Activated CD4-positive, alpha-beta memory T cell treated with anti-CD3 and anti-CD28 coated beads for 36 hours (primary cell): ENCODE measurements at regions not wholly inside any gene's neighbourhood (a gene's known extent, or its start where the extent isn't known, plus 50 kb on each side); places are given as distances from the start of the nearest gene placed in this dataset.

Experiments
- CTCF ChIA-PET: fragments of 350-600 bp; sonication (Branson Sonifier 250); formaldehyde crosslinking; loops from one replicate; lab custom pipeline; 2021; ENCODE audit warnings: antibody characterized with exemption, inconsistent platforms; lab: Charles Lee
- POLR2A ChIA-PET: fragments of 350-600 bp; sonication (Branson Sonifier 250); formaldehyde crosslinking; loops from one replicate; lab custom pipeline; 2021; ENCODE audit warnings: antibody characterized with exemption; lab: Charles Lee
- DNase-seq: peaks from one replicate; pipeline ENCODE4 v3.0.0-alpha.2; 2020
- H3K27ac Mint-ChIP-seq: one replicate; pipeline ENCODE4 v1.8.0; 2021; ENCODE audit warnings: mixed read lengths
- H3K27me3 Mint-ChIP-seq: one replicate; pipeline ENCODE4 v1.8.0; 2021; ENCODE audit warnings: mixed read lengths
- H3K36me3 Mint-ChIP-seq: one replicate; pipeline ENCODE4 v1.8.0; 2021; ENCODE audit warnings: mixed read lengths
- H3K4me1 Mint-ChIP-seq: one replicate; pipeline ENCODE4 v1.8.0; 2021; ENCODE audit warnings: low read depth, mixed read lengths
- H3K4me3 Mint-ChIP-seq: one replicate; pipeline ENCODE4 v1.8.0; 2021; ENCODE audit warnings: mild to moderate bottlenecking, mixed read lengths
- H3K9me3 Mint-ChIP-seq: one replicate; pipeline ENCODE4 v1.8.0; 2021; ENCODE audit warnings: mixed read lengths
- intact Hi-C: fragments of 100-400 bp; cut with micrococcal nuclease; formaldehyde crosslinking; loops from one replicate; pipeline ENCODE4 v1.15.1; 2023

DNA sequence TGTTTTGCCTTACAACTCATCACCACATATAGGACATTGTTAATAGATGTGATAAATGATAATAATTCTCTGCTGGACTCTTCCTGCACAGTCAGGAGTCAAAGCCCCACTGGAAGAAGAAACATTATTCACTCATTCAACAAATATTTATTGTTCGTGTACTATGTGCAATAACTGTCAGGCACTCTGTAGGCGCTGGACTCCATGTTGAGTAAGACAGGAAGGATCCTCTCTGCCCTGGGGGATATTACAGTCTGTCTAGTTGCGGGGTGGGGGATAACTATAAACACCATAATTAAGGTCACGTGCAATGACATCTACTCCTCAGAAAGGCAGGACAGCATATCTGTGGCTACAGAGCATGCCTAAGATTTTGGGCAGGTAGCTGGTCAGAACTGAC is 281.1 kb downstream of the FAT3 start:
- no peaks in the 10 kb centered on the region for H3K4me1 Mint-ChIP-seq
- H3K9me3 Mint-ChIP-seq: no peaks in the 10 kb centered on the region
- DNase-seq: no peak
- CTCF ChIA-PET: no interaction called here
- POLR2A ChIA-PET: no interaction called here
- H3K36me3 Mint-ChIP-seq: no peaks in the 10 kb centered on the region
- no peak overlapping the region for H3K27ac Mint-ChIP-seq
- peaks cover 2% of the 10 kb centered on the region for H3K27me3 Mint-ChIP-seq
- intact Hi-C loops: no loop called here
- no peak overlapping the region for H3K4me3 Mint-ChIP-seq

DNA sequence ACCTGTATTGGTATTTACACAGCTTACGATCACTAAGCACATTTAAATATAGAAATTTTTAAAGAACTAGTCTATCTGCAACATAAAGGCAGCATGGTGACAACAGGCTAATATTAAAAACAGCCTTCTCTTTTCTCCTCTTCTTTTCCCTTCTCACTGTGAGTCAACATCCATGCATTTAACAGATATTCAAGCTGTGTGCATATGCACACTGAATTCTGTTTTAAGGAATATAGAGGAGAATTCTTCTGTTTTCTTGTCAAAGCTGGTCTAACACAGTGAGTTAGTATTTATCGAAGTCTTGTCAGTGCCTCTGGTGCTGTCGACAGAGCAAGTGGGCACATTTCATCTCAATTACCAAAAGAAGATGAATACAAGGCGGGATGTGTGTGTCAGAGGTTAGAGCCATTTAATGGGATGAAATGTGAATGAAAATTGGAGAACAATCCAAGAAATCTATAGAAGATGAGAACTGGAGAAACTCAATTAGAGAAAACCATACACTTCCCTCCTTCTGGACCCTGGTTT is 282.3 kb downstream of the FAT3 start:
- ChIA-PET POLR2A (no interaction called here), CTCF (no interaction called here)
- intact Hi-C loops: no loop called here
- no peak overlapping the region for H3K4me3 Mint-ChIP-seq
- DNase-seq: no peak
- no peaks in the 10 kb centered on the region for H3K9me3 Mint-ChIP-seq
- peaks cover 2% of the 10 kb centered on the region for H3K27me3 Mint-ChIP-seq
- no peak overlapping the region for H3K27ac Mint-ChIP-seq
- H3K4me1 Mint-ChIP-seq: no peaks in the 10 kb centered on the region
- no peaks in the 10 kb centered on the region for H3K36me3 Mint-ChIP-seq

GRCh38 chr11:92510591-92510990 is 286.0 kb downstream of the FAT3 start:
- peaks cover 2% of the 10 kb centered on the region for H3K27me3 Mint-ChIP-seq
- intact Hi-C loops: no loop called here

DNA sequence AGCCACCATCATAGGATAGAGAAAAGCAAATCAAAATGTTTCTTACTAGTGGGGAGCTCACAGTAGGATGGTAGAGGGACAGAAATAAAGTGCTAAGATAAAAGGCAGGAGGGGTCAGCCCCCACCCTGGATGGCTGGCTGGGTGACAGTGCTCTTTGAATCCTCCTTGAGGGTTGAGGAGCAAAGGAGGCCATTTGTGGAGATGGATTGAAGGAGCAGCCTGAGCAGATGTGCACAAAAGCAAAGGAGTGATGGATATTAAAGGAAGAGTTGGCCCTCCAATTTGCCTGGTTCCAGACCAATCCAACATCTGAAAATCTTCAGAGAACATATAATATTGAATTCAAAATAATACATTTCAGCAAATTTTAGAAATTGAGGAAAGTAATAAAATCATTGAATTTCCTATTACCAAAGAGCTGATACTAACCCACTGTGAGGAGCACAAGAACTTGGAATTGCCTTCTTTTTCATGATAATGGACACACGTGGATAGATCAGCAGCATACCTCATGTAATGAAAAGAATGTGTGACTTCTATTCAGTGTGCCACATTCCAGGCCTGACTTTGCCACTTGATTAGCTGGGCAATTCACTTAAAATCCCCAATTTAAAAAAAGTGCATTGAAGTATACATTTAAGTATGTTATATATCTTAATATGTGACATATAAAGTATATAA is 287.0 kb downstream of the FAT3 start:
- intact Hi-C loops: no loop called here
- H3K4me1 Mint-ChIP-seq: no peaks in the 10 kb centered on the region
- ChIA-PET CTCF (no interaction called here), POLR2A (no interaction called here)
- DNase-seq: no peak
- no peaks in the 10 kb centered on the region for H3K36me3 Mint-ChIP-seq
- H3K4me3 Mint-ChIP-seq: no peak overlapping the region
- H3K27me3 Mint-ChIP-seq: peaks cover 2% of the 10 kb centered on the region
- no peak overlapping the region for H3K27ac Mint-ChIP-seq
- H3K9me3 Mint-ChIP-seq: peaks cover 12% of the 10 kb centered on the region

More at GRCh38 chr11:92510591-92510990, 286.0 kb downstream of the FAT3 start:
- no peak for DNase-seq
- CTCF ChIA-PET: interaction anchor here (0.7 kb wide), 1 partner anchor 139 kb away, joined by 3 read pairs; no protein-coding TSS in a partner anchor
- POLR2A ChIA-PET: no interaction called here
- H3K36me3 Mint-ChIP-seq: no peaks in the 10 kb centered on the region
- peaks cover 4% of the 10 kb centered on the region for H3K9me3 Mint-ChIP-seq
- H3K27ac Mint-ChIP-seq: no peak overlapping the region
- no peaks in the 10 kb centered on the region for H3K4me1 Mint-ChIP-seq
- no peak overlapping the region for H3K4me3 Mint-ChIP-seq

GRCh38 chr11:92512204-92512569 is 287.6 kb downstream of the FAT3 start:
- intact Hi-C loops: no loop called here
- CTCF ChIA-PET: no interaction called here
- no peak overlapping the region for H3K4me3 Mint-ChIP-seq
- H3K9me3 Mint-ChIP-seq: peaks cover 17% of the 10 kb centered on the region
- no peak for DNase-seq
- H3K27ac Mint-ChIP-seq: no peak overlapping the region
- H3K36me3 Mint-ChIP-seq: no peaks in the 10 kb centered on the region
- POLR2A ChIA-PET: no interaction called here
- H3K4me1 Mint-ChIP-seq: no peaks in the 10 kb centered on the region
- H3K27me3 Mint-ChIP-seq: no peaks in the 10 kb centered on the region

GRCh38 chr11:92523611-92524010 is 299.0 kb downstream of the FAT3 start:
- Mint-ChIP-seq H3K9me3 (no peaks in the 10 kb centered on the region), H3K27me3 (no peaks in the 10 kb centered on the region), H3K4me3 (no peak overlapping the region), H3K36me3 (no peaks in the 10 kb centered on the region), H3K4me1 (no peaks in the 10 kb centered on the region), H3K27ac (no peak overlapping the region)
- ChIA-PET POLR2A (no interaction called here), CTCF (no interaction called here)
- intact Hi-C loops: no loop called here
- DNase-seq: no peak

- CTCF ChIA-PET: no interaction called here
- intact Hi-C loops: no loop called here
- no peaks in the 10 kb centered on the region for H3K4me1 Mint-ChIP-seq
Observed at GRCh38 chr11:92524542-92524941, 299.9 kb downstream of the FAT3 start.

DNA sequence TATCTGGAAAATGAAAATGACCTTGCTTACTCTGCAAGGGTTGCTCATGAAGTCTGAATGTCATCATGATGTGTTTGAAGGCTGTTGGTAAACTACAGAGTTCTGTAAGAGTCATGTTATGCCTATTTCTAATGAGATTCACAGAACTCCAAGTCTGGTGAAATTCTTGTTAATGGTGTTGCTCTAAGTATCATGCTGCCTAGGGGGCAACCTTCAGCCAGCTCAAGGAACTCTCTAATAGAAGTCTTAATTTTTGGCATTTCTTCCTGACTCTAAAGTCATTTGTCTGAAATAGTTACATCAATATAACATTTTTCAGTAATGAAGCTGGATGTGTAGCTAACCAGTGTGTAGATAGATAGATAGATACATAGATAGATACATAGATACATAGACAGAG is 302.8 kb downstream of the FAT3 start:
- no peaks in the 10 kb centered on the region for H3K9me3 Mint-ChIP-seq

More at GRCh38 chr11:92524542-92524941, 299.9 kb downstream of the FAT3 start:
- no peaks in the 10 kb centered on the region for H3K27me3 Mint-ChIP-seq
- no peak overlapping the region for H3K4me3 Mint-ChIP-seq
- no peak for DNase-seq
- H3K27ac Mint-ChIP-seq: no peak overlapping the region
- no peaks in the 10 kb centered on the region for H3K36me3 Mint-ChIP-seq
- H3K9me3 Mint-ChIP-seq: no peaks in the 10 kb centered on the region
- POLR2A ChIA-PET: no interaction called here

GRCh38 chr11:92528001-92528400 is 303.4 kb downstream of the FAT3 start:
- ChIA-PET CTCF (no interaction called here), POLR2A (no interaction called here)
- no peak overlapping the region for H3K27ac Mint-ChIP-seq
- no peaks in the 10 kb centered on the region for H3K27me3 Mint-ChIP-seq
- no peak overlapping the region for H3K4me3 Mint-ChIP-seq
- H3K36me3 Mint-ChIP-seq: no peaks in the 10 kb centered on the region
- no peak for DNase-seq
- no peaks in the 10 kb centered on the region for H3K9me3 Mint-ChIP-seq
- intact Hi-C loops: no loop called here
- no peaks in the 10 kb centered on the region for H3K4me1 Mint-ChIP-seq

More for the DNA sequence above, 302.8 kb downstream of the FAT3 start:
- no peaks in the 10 kb centered on the region for H3K36me3 Mint-ChIP-seq
- H3K4me3 Mint-ChIP-seq: no peak overlapping the region
- intact Hi-C loops: no loop called here
- no peaks in the 10 kb centered on the region for H3K27me3 Mint-ChIP-seq
- ChIA-PET POLR2A (no interaction called here), CTCF (no interaction called here)
- H3K27ac Mint-ChIP-seq: no peak overlapping the region
- no peak for DNase-seq
- H3K4me1 Mint-ChIP-seq: no peaks in the 10 kb centered on the region

GRCh38 chr11:92531065-92531739 is 306.6 kb downstream of the FAT3 start:
- intact Hi-C loops: no loop called here
- H3K27me3 Mint-ChIP-seq: no peaks in the 10 kb centered on the region
- CTCF ChIA-PET: no interaction called here
- H3K9me3 Mint-ChIP-seq: no peaks in the 10 kb centered on the region
- no peak overlapping the region for H3K27ac Mint-ChIP-seq
- H3K4me3 Mint-ChIP-seq: no peak overlapping the region
- POLR2A ChIA-PET: no interaction called here
- H3K36me3 Mint-ChIP-seq: no peaks in the 10 kb centered on the region
- DNase-seq: no peak
- H3K4me1 Mint-ChIP-seq: no peaks in the 10 kb centered on the region

DNA sequence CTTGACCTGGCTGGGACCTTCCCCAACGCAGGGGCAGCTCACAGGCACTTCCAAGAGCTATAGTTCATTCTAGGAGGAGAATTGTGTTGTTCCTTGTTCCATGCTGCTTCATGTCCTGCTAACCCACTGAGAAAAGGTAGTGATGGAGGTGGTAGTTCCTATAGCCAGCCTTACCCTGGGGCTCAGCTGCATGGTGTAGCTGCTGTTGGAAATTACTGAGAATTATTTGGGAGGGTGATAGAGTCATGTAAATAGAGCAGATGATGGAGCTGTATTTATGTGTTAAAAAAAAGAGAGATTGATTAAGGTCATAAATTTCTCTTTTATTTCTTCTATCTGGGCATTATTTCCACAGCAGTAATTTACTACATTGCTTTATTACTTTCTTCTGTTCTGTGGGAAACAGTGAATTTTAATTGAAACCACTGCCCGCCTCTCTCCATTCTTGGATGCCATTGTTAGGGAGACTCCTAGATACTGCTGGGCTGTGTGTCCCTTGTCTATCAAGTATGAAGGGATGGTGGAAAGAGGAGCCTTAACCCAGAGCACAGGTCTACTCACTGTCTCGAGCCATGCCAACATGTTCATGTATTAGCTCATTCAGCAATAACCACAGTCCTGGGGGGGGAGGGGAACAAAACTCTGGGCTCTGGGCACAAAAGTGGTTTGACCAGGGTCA is 309.2 kb downstream of the FAT3 start:
- H3K9me3 Mint-ChIP-seq: no peaks in the 10 kb centered on the region
- CTCF ChIA-PET: no interaction called here
- no peak overlapping the region for H3K4me3 Mint-ChIP-seq
- no peaks in the 10 kb centered on the region for H3K4me1 Mint-ChIP-seq
- intact Hi-C loops: no loop called here
- H3K27me3 Mint-ChIP-seq: no peaks in the 10 kb centered on the region
- no peaks in the 10 kb centered on the region for H3K36me3 Mint-ChIP-seq
- no peak overlapping the region for H3K27ac Mint-ChIP-seq
- POLR2A ChIA-PET: no interaction called here
- no peak for DNase-seq

- CTCF ChIA-PET: no interaction called here
- Mint-ChIP-seq H3K36me3 (no peaks in the 10 kb centered on the region), H3K27me3 (no peaks in the 10 kb centered on the region), H3K9me3 (no peaks in the 10 kb centered on the region), H3K4me3 (no peak overlapping the region), H3K4me1 (no peaks in the 10 kb centered on the region), H3K27ac (no peak overlapping the region)
- intact Hi-C loops: no loop called here
- no peak for DNase-seq
- POLR2A ChIA-PET: no interaction called here
Observed at GRCh38 chr11:92536883-92537282, 312.3 kb downstream of the FAT3 start.
